Forelimb muscle (tissue), 1 donor: ENCODE measurements at regions not wholly inside any gene's neighbourhood (a gene's known extent, or its start where the extent isn't known, plus 50 kb on each side); places are given as distances from the start of the nearest gene placed in this dataset.
"Not testable (repeated sequence)": the region's sequence is repeated elsewhere in the genome, so short reads cannot be mapped to it uniquely, and the experiment has no call there.

Source experiments
- DNase-seq: peaks from one replicate; pipeline ENCODE4 v3.0.0-alpha.2; 2013; ENCODE audit warnings: low read depth

DNA sequence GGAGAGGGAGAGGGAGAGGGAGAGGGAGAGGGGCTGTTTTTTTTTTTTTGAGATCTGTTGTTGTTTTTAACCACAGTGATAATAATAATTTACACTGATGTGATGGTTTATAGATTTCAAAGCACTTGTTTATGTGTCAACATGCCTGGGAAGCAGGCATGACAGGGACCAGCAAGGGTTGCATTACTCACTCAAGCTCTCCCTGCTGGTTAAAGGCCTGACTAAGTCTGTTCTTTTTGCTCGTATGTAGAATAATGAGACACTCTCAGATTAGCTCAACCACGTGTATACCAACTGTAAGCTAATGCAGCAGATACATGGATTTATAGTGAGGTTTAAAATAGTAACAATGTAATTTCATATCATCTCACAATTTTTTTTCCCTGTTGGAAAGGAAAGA, 134.6 kb upstream of the BOD1L1 start:
- no peak for DNase-seq

DNA sequence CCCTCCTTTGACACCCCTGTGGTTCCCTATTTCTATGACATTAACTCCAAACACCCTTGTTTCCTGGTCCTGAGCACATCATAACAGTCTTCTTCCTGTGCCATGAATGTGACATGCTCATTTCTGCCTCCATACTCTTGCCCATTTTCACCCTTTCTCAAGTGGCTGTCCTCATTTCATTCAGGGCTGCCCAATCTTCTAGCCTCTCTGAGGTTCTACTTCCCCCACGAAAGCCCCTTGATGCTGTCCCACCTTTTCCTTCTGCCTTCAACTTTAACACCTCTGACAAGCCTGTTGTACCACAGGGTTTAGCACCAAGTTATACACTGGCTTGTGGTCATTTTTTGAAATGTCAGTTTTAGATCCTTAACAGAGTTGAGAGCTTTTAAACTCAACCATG, 136.2 kb upstream of the BOD1L1 start:
- DNase-seq: no peak

DNA sequence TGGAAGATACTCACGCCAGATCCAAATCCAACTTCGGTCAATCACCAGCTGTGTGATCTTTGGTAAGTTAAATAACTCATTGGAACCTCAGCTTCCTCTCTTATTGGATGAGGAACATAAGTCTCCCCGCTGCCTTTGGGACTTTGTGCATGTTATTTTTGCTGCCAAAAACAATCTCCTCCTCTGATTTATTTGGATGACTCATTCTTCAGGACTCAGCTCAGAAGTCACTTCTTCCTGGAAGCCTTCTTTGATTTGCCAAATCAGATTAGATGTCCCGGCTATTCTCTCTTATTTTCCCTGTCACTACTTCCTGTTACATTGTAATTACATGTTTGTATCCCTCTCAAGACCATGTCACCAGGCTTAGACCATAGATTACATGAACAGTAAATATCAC, 138.0 kb upstream of the BOD1L1 start:
- DNase-seq: no peak

DNA sequence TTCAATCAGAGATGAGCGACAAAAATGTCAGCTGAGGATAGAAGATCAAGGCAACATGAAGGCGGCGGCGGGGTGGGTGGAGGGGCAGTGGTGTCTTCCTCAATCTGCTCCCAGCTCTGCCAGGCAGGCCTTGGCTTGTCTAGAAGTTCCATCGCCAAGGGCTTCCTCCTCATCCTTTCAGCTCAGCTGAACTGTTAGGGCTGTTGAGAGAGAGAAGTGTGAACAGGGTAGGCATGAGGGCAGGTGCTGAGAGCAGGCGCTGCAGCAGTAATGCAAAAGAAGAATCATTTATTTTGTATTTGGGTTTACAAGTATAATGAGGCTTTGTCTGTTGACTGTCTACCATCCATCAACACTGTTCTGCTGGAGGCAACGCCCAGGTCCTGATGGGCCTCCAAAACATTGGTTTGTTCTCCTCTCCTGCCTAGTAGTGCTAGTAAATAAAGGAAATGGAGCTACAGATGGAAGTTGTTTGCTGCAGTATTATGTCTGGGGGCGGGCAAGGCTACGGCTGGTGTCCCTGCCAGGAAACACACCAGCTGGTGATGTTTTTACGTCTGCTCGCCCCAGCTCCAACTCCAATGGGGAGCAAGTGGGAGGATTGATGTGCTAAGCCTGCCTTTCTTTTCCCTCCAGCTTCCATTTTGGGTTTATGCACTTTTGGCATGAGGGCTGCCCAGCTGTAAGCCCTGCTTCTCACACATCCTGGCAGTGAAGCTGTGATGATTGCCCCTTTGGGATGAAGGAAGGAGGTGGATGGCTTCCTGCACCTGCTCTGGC, 139.4 kb upstream of the BOD1L1 start:
- peak; percentile 2 for DNase-seq

DNA sequence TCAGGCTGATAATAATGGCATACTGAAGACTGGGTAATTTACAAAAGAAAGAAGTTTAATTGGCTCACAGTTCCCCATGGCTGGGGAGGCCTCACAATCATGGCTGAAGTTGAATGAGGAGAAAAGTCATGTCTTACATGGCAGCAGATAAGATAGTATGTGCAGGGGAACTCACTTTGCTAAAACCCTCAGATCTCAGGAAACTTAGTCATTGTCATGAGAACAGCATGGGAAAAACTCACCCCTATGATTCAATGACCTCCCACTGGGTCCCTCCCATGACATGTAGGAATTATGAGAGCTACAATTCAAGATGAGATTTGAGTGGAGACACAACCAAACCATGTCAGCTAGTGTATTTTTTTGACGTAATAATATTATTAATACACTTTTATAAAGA, 149.8 kb upstream of the BOD1L1 start:
- no peak for DNase-seq

DNA sequence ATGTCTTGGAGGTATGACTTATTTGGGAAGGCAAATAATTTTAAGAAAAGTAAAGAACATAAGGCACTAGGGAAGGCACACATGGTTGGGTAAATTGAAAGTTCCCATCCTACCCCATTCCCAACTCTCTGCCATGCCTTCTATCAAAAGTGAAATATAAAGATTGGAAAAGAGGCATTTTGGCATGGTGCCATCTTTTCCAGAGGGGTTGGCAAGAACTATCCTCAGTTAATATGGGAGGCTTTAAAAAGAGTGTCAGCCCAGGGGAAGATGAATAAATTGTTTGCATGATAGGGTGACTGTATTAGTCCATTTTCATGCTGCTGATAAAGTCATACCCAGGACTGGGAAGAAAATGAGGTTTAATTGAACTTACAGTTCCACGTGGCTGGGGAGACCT, 150.8 kb upstream of the BOD1L1 start:
- no peak for DNase-seq

DNA sequence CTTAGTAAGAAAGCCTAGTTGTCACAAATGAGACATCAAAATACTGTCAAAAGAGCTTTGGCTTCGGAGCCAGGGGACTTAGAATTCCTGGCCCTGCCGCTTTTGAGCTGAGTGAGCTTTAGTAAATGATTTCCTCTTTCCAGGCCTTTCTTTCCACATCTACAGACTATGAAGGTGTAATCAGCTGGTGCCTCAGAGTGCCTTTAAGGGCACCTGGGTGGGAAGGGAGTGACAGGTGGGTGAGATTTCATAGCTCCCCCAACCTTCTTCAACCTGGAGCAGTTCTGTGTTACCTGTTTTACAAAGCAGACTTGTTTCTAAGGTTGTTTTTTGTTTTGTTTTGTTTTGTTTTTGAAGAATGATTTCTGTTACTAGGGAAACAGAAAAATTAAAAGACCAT, 154.7 kb upstream of the BOD1L1 start:
- DNase-seq: no peak

DNA sequence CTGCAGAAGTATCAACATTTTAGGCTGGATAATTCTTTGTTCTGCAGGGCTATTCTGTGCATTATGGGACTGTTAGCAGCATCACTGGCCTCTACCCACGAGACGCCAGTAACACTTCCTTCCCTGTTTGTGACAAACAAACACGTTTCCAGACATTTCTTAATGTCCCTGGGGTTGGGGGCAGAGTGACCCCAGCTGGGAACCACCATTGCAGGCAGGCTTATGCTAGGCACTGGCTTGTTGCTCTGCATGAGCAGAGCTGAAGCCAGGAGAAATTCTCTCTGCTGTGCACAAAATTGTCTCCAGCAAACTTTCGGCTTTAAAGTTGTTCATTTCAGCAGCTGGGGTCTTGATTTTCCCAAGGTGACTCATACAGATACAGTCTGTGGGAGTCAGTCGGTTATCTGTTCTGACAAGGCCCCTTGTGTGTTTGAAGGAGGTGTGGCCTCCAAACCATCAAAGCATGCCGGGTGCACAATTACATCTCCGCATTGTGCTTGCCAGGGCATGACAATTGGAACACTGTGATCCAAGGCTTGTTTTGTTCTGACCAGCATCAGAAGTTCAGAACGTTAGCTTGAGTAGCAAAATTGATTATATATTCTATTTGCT, 156.4 kb upstream of the BOD1L1 start:
- DNase-seq: no peak

DNA sequence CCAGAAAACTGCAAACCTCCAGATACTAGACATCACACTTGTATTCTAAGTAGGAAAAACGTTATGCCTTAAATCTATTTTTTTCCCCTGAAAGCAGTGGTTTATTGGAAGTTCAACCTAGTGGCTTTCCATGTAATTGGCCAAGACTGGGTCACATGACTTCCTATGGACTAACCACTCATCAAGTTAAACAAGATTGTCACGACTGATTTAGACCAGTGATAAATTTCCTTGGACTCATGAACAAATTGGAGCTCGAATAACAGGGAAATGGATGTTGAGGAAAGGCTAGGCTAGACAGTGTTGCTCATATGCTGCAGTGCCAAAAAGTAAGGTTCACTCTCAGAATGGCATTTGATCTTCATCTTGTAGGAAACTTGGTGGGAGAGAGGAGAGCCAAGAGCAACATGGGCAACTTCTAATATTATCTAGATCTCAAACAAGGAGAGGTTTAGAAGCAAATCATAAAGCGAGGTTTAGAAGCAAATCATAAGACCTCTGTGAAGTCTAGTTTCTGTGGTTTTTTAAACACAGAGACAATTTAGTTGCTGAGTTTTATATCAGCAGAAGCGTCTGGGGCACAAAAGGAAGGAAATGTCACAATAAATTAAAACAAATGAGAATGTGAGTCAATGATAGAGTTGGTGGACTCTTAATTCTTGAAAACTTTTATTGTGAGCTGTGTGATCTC, 165.6 kb upstream of the BOD1L1 start:
- DNase-seq: no peak

DNA sequence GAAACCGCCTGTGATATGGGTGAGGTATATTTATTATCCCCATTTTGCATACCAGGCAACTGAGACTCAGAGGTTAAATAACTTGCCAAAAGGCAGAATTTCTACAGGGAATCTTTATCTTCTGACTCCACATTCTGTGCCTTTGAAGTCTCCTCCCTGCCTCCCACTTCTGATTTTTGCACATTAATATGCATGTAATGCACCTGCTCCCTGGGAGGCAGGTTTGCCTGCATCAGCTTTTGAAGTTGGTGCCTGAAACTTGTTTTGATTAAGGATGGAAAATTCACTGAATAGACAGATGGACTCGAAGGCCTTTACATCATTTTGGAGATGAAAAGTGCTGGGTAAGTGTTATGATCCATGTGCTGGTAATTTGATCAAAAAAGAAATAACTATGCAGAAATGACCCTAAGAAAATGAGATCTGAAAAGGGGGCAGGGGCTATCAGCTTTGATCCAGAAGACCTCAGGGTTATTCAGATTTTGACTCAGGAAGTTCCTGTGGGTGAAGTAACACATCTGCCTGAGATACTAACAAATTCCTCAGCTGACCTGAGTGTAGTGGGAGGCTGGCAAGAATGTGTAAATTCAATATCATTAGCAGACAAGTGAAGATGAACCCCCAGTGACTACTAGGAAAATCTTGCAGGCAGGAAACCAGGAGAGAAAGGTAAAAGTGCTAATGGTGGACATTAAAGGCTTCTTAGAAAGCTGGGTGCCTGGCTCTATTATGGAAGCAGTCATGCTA, 167.5 kb upstream of the BOD1L1 start:
- DNase-seq: no peak

DNA sequence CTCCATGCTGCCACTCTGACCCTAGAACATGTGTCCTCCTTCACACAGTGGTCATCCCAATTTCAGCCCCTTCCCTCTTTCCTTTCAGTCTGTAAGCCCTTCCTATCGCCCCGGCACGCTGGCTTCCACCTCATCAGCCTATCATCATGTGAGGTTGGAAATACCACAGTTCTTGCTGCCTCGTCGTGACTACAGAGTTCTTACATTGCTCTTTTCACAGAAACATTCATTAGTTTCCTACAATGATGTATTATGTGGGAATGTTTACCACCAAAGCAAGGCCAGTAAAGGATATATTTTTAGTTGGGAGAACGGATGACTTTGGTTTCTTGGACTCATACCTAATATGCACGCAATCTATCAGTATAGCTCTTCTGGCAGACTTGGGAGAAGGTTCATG, 169.5 kb upstream of the BOD1L1 start:
- no peak for DNase-seq

DNA sequence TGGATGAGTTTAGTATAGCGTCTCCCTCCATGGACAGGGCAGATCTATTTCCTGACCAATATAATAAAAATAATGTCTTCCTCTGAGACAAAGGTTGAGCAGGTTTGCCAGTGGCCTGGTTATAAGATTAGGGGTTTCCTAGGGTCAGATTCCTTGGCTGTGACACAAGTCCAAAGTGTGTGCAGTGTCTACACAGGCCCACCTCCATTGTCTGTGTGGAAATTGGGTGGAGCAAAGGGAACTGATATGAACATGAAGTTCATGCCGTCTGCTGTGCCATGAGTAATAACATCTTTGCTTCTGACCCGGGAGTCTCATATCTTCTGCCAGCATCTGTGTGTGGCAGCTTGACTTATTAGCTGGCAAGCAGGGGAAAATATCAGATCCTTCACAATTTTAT, 187.7 kb upstream of the BOD1L1 start:
- no peak for DNase-seq

DNA sequence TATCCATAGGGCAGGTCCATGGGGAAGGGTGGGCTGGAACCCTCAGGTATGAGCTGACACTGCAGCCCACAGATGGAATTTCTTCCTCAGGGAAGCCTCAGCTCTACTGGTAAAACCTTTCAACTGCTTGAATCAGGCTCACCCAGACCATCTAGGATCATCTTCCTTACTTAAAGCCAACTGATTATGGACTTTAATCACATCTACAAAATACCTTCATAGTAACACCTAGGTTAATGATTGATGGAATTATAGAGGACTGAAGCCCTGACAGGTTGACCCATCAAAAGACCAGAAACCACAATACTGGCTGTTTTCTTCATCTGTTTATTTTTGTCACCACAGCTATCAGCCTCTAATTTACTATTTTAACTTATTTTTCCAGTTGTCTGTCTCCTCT, 188.9 kb upstream of the BOD1L1 start:
- DNase-seq: no peak

DNA sequence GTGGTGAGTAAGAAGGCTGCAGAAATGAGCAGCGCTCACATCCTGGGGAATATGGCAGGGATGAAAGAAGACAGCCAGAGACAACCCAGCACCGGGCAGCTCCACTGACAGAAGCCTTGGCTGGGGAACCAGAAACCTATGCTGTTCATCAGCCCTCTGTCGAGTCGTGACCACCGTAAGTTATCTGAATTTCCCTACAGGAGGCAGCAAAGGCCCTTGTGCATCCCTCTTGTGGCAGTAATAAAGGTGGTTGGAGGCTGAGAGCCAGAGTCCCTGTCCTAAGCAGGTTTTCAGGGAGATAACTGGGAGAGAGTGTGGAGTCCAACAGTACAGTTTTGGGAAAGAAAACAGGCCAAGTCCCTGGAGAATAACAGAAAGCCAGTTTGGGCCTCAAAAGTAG, 194.0 kb upstream of the BOD1L1 start:
- DNase-seq: no peak

DNA sequence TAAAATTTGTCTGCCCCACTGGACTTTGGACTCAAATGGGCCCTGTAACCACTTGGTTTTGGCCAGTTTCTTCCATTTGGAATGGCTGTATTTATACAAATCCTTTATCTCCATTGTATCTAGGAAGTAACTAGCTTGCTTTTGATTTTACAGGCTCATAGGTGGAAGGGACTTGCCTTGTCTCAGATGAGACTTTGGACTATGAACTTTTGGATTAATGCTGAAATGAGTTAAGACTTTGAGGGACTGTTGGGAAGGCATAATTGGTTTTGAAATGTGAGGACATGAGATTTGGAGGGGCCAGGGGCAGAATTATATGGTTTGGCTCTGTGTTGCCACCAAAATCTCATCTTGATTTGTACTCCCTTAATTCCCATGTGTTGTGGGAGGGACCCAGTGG, 198.3 kb upstream of the BOD1L1 start:
- not testable (repeated sequence) for DNase-seq

DNA sequence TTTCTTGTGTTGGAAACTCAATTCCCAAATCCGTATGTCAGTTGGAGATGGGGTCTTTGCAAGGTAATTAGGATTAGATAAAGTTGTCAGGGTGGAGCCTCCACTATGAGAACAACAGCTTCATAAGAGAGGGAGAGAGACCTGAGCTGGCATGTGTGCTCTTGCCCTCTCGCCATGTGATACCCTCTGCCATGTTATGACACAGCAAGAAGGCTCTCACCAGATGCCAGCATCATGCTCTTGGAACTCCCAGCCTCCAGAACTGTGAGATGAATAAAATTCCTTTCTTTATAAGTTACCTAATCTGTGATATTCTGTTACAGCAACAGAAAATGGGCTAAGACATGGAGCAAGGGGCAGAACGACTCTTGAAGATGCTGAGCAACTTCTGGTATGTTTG, 201.9 kb upstream of the BOD1L1 start:
- DNase-seq: no peak

DNA sequence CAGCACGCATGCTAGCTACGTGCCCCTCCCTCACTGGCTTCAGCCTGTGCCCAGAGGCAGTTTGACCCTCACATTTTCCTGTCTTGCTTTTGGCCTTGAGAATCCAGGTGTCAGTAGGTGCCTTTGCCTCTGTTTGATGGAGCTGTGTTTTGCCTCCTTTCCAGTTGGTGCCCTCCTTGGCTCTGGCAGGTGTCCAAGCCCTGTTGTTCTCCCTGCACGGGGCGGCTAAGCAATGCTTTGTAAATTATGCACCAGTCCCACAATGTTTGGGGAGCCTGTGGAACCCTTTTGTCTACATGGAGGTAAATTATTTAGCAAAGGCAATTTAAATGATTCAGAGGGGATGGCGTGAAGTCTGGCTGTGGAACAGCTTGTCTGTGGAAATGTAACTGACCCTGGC, 202.9 kb upstream of the BOD1L1 start:
- DNase-seq: no peak

DNA sequence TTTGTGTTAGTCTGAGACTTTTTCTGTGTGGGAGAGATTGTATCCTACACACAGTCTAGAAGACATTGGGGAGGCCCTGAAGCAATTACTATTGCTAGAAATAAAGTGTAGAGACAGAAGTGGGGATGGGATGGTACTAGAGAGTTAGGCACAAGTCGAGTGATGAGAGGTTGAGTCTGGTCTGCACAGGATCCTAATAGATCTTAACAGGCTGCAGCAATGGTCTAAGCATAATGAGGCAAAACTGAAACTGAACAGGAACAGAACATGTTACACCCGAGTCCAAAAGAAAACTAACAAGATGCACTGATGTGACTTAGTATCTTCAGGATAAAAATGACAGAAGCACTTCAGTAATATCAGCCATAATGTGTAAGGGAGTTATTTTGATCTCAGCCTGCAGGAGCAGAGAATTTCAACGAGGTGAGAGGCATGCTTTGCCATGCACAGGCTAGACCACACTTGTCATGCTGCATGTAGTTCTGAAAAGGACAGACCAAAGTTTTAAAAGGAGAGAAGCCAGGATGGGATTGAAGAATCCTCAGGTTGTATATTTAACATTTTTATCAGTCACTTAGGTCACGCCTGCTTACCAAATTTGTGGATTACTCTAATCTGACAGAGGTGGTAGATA, 205.8 kb upstream of the BOD1L1 start:
- no peak for DNase-seq

DNA sequence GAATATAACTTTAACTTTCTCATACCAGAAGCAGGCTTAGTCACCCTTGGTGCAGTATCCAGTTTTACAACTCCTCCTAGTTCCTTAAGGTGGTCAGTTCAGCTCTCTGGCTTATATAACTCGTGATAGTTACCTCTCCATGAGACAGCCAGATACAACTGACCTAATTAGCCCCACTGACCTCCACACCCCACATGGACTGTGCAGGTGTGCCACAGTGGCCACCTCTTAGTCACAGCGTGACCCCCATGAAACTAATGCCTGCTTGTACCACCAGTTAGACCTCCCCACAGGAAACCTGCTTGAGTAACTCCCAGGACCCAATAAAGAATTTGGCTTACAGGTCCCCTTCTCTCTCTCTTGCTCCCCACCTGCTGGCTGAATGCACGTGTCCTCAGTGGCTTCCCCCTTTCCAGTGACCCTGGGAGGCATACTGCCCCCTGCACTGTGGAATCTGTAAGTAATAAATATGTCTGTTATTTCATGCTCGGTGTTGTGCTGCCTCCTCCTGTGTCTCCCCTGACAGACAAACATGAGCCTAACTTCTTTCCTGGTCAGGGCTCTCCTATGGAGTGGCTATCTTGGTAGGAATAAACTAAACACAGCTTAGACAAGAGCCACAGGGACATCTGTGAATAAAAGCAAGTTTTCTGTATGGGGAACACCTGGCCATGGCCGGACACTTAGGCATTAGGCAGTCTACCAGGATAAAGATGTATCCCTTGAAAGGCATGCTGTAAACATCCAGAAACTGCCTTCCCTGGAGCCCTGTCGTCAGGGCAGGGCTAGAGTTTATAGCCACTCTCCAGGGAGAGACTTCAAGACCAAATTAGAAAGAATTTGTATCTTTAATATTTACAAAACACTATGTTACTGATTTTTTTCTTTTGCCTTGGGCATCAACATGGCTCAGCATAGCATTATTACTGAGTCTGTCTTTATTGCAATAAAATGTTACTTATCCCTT, 209.7 kb upstream of the BOD1L1 start:
- no peak for DNase-seq

DNA sequence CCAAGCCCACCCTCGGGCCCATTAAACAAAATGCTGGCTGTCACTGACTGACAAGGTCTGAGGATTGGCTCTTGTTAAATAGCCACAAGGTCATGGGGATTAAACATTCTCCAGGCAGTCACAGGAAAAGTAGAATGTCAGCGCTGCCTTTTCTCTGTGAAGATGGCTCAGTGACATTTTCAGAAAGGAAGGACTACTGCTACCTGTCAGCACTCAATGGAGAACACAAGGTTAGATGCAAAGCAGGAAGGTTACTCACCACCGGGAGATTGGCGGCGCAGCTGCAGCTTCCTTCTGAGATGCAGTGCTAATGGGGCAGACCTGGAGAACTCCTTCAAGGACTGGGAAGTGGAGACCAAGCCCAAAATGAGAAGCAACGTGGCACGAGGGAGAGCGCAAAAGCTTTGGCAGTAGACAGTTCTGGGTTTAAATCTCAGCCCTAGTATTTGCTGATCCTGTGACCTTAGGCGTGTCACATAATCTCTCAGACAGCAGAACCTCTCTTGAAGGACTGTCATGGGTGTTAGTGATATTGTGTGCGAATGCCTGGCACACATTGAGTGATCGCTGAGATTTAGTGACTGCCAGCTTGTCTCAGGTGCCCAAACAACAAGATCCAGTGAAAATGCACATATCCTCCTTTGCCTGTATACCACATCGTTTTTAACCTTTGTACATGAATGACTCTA, 213.1 kb upstream of the BOD1L1 start:
- DNase-seq: no peak
